RKO (cell line): ENCODE measurements at regions not wholly inside any gene's neighbourhood (a gene's known extent, or its start where the extent isn't known, plus 50 kb on each side); places are given as distances from the start of the nearest gene placed in this dataset.
A peak's percentile ranks its signal among the peaks of the same experiment; 100 is the strongest.
"Not testable (repeated sequence)": the region's sequence is repeated elsewhere in the genome, so short reads cannot be mapped to it uniquely, and the experiment has no call there.

Source experiments
- DNase-seq: peaks from one replicate; pipeline ENCODE4 v3.0.0-alpha.2; 2016; ENCODE audit warnings: low spot score

DNA sequence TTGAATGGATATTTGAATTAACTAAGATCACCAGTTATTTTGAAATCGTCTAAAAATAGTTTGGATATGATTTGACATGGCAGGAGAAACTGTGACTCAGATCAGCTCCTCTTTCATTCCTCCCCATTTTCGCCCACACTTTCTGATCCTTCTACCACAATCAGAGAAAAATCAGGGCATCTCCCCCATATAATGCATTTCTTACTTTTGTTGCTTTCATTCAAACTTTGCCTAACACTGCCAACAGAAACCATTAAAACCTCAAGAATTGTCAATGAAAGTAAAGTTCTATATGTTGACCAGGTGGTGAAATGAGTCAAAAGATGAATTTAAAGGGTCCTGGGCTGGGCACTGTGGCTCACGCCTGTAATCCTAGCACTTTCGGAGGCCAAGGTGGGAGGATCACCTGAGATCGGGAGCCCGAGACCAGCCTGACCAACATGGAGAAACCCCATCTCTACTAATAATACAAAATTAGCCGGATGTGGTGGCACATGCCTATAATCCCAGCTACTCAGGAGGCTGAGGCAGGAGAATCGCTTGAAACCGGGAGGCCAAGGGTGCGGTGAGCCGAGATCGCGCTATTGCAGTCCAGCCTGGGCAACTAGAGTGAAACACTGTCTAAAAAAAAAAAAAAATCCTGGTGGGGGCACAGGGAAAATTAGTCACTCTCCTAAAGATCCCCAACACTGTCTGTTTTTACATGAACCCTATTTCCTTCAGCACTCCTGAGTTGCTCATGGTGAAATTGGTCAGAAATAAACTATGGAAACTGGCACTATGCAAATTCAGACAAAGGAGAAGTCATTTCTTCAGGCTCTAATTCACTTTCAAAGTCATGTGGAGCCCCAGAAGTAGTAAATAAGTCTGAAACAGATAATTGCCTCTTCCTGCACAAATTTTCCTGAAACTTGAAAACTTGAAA, 122.8 kb upstream of the NOCT start:
- DNase-seq = no peak

DNA sequence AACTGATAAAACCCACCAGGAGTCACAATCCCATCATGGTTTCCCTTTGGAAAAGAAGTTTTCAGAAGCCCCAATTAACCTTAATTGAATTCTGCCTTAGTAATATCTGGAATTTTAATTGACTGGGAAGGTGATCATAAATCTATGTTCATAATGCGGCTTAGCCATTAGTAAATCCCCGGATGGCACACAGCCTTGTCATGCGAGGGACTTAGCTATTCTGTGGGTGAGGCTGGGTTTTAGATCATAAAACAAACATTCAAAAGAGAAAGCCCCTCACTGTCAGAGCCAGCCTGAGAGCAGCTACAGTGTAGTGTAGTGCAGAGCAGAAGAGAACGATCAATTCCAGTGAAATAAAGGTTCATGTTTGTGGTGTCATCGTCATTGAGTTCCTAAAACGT, 124.0 kb upstream of the NOCT start:
- DNase-seq = no peak

DNA sequence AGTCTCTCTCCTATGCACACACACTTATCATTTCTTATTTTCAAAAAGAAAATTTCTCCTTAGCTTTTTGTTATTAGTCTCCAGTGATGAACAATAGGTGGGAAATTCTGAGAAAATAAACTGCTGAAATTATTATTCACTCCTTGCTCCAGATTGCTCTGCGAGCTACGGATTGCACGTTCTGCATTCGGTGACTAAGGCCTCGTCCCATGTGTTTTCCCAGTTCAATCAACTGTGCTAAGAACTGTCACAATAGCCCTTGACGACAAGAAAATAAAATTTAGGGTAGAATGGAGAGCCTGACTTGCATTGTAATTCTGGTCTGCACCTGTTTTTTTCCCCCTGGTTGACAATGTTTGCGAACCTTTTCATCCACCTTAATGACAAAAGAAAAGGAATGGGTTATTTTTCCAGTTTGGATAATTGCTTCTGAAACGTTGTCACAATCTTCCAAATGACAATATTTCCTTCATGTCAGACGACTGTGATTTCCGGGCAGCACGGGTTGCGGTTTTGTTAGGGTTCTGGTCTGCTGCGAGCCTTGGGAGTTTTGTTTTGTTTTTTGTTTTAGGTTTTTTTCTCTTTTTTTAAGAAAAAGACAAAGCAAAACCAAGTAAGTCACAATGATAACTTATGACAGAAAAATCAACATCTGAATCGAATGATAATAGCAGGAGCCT, 124.5 kb upstream of the NOCT start:
- no peak for DNase-seq

DNA sequence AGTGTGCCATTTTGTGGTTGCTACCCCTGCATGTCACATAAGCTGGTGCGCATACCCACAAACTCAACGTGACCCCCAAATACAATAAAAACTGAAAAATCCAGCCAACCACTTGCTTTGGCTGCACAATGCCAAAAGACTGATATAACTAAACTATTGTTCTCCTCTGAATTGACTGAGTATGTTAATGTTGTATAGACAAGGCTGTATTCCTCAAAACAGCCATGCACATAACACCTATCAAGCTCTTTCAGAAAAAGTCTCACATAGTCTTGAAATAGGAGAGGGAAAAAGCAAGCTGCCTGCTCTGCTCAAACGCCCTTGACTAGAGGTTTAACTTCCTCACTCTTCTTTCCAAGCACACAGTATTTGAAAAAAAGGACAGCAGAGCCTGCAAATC, 126.4 kb upstream of the NOCT start:
- DNase-seq = no peak

DNA sequence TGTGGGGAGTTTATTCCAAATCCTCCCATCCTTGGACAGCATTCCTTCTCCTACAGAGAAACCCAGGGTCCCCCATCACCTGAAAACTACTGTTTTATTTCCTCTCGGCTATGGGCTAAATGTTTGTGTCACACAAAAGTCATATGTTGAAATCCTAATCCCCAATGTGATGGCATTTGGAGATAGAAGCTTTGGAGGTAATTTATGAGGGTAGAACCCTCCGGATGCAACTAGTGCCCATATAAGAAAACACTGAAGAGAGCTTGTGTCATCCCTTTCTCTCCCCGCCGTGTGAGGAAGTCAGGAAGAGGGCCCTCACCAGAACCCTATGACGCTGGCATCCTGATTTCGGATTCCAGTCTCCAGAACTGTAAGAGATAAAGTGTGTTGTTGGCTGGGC, 127.8 kb upstream of the NOCT start:
- DNase-seq = no peak

DNA sequence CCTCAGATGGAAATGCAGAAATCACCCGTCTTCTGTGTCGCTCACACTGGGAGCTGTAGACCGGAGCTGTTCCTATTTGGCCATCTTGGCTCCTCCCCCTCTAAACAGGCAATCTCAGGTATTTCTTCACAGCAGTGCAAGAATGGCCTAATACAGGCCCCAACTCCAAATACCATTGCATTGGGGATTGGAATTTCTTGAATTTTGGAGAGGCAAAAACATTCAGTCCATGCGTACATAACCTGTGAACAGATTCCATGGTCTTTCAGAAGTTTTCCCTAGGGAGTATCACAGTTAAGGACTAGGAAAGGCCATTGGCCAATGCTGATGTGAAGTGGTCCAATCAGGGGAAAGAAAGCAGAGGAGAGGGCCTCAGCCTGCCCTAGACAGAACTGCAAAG, 128.2 kb upstream of the NOCT start:
- no peak for DNase-seq

DNA sequence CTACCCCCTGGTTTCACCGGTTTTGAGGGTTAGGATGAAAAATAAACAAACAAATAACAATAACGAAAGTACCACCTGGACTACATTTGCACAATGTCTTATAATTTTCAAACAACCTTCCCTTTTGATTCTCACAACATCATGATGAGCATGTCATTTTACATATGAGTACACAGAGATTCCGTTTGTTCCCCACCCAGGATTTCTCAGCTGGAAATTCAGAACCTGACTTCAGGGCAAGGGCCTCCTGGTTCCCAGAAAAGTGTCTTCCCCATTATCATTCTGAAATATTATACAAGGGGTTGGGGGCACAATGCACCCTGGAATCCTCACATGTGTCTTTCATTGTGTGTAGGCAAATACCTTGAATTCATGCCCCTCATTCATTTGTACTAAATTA, 135.8 kb upstream of the NOCT start:
- no peak for DNase-seq

DNA sequence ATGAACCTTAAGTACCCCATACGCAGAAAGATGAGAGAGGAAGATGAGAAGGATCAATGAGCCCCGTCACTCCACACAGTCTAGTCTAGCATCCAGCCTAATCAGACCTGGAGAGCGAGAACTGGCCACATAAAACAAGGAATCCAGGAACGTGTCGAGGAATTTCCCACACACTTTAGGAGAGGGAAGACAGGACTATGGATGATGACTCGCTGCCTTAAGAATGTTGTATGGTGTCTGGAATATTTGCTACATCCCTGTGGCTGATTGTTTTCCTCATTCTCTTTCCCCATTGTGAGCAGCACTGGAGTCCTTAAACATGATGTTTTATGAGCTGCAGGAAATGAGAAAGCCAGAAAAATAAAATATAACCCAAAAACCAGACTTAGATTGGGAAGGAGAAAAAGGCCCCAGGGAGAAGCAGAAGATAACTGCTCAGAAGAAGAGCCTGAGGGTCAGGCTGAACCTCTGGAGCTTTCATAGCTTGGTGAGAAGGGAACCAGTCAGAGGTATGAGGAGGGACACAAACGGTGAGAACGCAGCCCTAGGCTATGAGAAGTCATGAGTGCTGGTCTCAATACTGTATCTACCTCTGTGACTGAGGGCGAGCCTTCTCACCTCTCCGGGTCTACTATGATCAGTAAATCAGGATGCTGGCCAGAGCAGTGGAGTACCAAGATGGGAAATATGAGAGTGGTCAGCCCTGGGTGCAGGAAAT, 139.5 kb upstream of the NOCT start:
- DNase-seq = no peak

DNA sequence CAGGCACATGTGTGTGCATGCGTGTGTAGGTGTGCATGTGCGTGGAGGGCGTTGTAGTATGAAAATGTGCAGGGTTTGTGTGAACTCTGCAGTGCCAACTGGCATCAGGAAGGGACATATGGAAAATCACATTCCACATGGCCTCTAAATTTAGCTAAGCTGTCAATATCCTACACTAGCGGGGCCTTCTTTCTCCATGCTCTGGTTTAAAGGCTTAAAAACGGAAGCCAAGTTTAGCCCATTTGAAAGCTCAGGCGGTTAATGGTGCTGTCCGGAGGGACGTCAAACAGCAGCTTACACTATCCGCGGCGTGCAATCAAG, 144.1 kb upstream of the NOCT start:
- no peak for DNase-seq

DNA sequence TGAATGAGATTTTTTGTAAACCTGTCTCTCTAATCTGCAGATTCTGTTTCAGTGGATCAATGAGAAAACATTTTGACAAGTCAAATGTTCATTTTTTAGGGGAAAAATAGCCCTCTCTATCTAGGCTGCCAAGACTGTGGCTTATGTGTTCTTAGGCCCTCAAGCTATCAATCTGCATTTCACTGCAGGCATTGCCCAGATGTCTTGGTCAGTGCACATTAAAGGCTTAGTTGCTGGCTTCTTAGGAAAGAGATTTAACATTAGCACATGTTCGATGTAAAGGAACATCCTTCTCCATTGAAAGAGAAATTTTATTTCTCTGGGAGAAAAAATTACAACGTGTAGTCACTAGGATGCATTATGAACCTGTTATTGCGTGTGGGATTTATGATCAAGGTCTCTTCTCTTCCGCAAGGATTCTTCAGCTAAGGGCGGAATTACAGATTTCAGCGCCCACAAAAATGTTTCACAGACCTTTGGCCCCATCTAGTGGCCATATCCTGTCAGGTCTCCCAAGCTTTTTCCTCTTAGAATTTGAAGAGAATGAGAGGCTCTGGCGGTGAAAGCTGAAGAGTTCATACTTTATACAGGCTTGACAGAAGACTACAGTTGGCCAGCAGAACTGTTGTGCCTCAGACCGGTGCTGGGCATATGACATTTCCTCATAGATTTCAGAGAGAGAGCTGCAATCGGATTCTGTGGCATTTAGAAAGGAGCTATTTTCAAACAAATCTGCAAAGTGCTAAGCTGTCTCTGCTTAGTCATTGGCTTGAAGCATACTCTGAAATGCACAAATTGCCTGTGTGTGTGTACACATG, 144.6 kb upstream of the NOCT start:
- peak; percentile 66 for DNase-seq

DNA sequence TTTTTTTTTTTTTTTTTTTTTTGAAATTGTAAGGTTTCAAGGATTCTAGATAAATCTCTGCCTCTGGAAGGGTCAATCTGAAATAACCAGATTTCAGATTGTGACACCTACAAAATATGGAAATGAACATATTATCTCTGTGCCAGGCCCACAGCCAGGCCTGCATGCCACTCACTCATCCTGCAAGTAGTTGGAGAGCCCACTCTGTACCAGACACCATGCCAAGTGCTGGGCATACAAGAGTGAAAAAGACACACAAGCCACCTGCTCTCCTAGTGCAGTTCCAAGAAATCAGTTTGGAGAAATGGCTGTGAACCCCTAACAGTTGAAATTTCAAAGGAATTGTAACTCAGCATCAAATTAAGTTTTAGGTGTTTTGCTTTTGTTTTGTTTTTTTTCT, 145.9 kb upstream of the NOCT start:
- no peak for DNase-seq

DNA sequence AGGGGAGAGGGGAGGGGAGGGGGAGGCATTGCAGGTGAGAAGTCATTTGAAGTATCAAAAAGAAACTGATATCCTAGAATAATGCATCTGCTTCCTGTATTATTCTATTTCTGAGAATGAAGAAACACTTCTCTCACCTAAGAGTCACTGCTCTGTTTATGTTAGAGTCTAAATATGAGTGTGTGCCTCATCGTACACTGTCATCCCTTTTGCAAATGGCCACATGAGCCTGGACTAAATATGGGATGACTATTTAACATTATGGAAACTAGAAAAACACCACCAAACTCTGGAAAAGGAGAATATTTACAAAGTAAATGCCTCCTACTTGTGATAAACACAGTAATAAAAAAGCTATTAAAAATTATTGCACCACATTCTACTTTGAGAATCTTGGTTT, 146.4 kb upstream of the NOCT start:
- no peak for DNase-seq

DNA sequence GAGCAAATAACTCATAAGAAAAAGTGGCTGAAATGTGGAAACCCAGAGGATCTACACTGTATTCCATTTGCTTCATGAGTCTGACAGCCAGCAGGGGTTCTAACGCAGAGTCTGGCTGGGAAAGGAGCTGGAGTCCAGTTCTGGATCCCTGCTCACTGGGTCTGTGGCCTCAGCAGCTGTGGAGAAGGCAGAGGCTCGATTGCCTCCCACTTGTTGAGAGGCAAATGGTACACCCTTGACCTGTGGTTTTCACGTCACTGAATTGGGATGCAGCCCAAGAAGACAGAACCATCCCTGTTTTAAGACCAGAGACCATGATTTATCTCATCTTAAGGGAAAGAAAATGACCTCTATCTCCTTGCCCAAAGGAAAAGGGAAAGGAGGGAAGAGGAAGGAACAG, 147.0 kb upstream of the NOCT start:
- no peak for DNase-seq

DNA sequence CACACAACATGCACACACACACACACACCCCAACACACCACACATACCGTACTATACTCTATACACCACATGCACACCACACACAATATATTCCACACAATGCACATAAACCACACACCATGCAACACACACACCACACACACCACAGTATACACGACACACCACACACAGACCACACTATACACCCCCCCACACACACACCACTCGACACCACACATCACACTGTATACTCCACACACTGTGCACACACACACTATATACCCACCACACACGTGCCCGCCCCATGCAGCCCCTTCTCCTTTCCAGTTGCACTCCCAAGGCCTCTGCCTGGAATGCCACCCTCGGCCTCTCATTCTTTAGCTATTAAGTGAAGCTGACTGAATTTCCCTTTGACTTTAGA, 148.2 kb upstream of the NOCT start:
- no peak for DNase-seq

DNA sequence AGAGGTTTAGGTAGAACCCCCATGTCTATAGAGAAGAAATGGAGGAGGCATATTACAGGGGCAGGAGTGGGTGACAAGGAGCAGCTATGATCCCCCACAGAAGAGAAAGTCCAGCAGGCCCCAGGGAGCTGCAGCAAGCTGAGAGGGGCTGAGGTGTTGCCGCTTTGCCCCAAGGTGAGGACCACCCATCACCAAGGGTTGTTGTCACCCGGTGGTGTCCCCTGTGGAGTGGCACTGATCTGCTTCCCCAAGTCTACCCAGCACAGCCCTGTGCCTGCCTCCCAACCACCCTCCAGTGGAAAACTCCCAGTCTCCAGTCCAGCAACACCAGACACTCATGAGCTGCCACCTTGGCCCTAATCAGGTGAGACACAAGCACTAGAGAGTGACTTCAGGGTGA, 149.3 kb upstream of the NOCT start:
- no peak for DNase-seq

DNA sequence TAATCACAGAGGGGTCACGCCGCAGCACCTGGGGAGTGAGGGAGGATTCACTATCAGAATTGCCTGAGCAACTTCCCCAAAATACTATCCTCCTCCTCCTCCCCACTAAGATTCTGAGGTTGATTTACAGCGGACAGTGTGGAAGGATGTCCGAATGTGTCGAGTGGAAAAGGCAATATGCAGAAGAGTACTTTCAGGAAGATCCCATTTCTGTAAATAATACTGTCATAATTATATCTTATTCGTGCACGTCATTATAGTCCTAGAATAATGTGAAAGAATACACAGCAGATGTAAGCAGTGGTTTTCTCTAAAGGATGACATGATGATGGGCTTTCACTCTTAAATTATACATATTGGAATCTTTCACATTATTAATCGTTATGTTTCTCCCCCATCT, 149.8 kb upstream of the NOCT start:
- no peak for DNase-seq

DNA sequence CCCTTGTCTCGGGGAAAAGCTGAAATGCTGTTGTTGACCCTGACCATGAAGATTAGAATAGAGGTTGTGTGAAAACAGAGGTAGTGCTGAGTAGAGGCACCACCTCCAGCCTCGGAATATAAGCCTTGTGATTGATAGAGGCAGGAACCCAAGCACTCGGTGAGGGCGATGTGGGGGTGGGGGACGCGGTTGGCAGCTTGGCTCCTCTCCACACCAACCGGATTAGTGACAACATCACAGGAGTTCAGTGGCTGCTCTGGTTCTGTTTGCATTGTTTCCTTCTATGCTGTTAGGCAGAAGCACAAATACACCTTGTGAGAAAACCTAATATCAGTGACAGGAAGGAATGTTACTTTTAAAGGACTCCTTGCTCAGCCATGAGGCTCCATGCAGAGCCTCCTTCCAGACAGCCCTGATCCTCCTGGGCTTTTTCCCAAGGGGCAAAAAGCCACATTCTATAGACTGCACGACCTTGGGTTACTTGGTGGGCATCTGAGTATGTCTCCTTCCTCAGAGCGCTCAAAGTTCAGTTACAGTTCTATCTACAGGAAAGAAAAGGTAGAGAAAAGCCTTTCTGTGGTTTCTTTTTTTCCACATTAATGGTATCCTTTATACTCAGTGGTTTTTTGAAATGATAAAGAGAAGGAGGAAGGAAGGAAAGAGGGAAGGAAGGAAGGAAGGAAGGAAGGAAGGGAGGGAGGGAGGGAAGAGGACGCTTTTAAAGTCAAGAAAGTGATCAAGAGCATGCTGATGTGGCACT, 150.4 kb upstream of the NOCT start:
- no peak for DNase-seq

DNA sequence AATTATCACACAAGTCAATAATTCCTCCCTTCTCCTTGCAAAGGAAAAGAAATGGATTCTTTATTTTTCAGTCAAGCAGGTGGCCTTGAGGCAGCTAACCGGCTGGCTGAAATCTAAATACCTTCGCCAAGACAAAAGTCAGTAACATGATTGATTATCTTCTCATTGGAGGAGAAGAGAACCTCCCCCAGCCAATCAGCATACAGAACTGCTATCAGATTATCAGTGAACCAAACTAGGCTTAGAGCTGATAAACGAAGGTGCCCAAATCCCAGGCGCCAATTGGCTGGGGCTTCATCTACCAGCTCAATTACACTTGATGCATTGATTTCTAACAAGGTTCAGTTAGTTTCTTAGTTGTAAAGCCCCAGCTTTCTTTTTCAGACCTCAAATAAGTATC, 152.4 kb upstream of the NOCT start:
- DNase-seq = no peak

DNA sequence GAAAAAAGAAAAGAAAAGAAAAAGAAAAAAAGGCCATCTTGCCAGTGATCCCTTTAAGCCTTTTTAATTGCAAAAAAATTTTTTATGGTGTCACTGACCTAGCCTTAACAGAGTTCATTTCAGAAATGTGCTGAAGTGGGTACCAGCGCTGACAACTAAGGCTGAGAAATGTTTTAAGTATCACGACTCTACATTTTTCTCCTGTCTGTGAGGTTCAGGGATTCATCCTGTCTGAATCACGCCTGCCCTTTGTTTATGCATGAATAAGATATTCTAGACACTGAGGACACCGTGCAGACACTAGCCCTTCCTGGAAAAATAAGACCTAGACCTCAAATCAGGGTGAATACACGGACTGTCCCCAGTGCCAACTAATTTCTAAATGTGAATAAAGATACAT, 154.4 kb upstream of the NOCT start:
- no peak for DNase-seq

DNA sequence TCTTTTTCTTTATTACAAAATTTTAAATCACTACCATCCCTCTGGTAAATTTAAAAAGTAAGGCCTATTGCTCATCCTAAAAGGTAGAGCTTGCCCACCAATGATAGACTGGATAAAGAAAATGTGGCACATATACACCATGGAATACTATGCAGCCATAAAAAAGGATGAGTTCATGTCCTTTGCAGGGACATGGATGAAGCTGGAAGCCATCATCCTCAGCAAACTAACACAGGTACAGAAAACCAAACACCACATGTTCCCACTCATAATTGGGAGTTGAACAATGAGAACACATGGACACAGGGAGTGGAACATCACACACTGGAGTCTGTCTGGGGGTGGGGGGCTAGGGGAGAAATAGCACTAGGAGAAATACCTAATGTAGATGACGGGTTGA, 155.2 kb upstream of the NOCT start:
- DNase-seq = not testable (repeated sequence)

DNA sequence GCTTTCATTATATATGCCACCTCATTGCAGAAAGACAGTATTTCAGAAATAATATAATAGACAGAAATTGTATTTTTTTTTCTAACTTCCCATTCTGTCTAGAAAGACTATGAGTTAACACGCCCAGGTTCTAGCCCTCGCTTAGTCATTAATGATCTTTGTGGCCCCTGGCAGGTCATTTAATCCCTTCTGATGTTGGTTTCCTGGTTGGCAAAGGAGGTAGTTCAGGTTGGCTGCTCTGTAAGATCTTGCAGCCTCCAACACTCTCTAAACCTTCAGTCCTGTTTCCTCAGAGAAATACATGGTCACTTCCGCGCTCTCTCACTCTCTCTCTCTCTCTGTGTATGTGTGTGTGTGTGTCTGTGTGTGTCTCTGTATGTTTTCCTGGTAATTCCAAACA, 156.3 kb upstream of the NOCT start:
- DNase-seq = no peak

DNA sequence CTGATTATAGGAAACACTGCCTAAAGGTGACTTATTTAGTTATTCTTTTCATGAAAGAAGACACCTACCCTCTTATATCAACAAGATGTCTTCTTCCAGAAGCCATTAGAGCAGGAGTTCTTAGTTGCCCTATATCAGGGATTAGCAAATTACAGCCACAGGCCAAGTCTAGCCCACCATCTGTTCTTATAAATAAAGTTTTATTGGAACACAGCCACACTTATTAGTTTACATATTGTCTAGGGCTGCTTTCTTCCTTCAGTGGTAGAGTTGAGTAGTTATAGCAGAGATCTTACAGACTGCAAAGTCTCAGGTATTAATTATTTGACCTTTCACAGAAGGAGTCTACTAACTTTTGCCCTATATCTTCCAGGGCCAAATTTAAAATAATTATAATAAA, 157.2 kb upstream of the NOCT start:
- DNase-seq = no peak
